Adipocyte (in vitro differentiated cells): ENCODE measurements at regions not wholly inside any gene's neighbourhood (a gene's known extent, or its start where the extent isn't known, plus 50 kb on each side); places are given as distances from the start of the nearest gene placed in this dataset.

Experiments used
- DNase-seq: peaks from one replicate; pipeline ENCODE4 v3.0.0-alpha.2; 2015; ENCODE audit warnings: low read depth
- H3K27me3 ChIP-seq: replicated peaks from 2 replicates; pipeline ENCODE4 v1.7.0; 2013; ENCODE audit warnings: mild to moderate bottlenecking, low read length, moderate library complexity; ENCODE audit not compliant: control insufficient read depth, insufficient read depth
- H3K36me3 ChIP-seq: 2 replicates; pipeline ENCODE4 v1.7.0; 2013; ENCODE audit warnings: low read length, mild to moderate bottlenecking, moderate library complexity; ENCODE audit not compliant: control insufficient read depth, insufficient read depth, severe bottlenecking
- H3K4me1 ChIP-seq: 2 replicates; pipeline ENCODE4 v1.7.0; 2013; ENCODE audit warnings: mild to moderate bottlenecking, low read length, moderate library complexity; ENCODE audit not compliant: control insufficient read depth, insufficient read depth
- H3K4me3 ChIP-seq: 2 replicates; pipeline ENCODE4 v1.7.0; 2013; ENCODE audit warnings: mild to moderate bottlenecking, low read length, moderate library complexity
- H3K9ac ChIP-seq: 2 replicates; pipeline ENCODE4 v1.7.0; 2013; ENCODE audit warnings: mild to moderate bottlenecking, low read length, moderate library complexity
- H3K9me3 ChIP-seq: 2 replicates; pipeline ENCODE4 v1.7.0; 2013; ENCODE audit warnings: mild to moderate bottlenecking, low read length, moderate library complexity; ENCODE audit not compliant: control insufficient read depth

DNA sequence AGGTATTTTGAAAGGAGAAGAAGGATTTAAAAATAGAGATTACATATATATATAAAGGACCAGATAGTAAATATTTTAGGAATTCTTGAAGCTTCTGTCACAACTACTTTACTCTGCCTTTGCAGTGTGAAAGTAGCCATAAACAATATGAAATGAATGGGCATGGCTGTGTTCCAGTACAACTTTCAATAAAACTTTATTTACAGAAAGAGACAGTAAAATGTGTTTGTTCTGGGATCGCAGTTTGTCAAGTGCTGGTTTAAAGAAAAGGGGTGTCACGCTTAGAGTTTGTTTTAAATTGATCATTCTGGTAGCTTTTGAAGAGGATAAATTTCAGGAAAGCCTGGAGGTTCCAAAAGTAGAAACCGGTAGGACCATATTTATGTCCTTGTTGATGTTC lies 176.1 kb upstream of the HS3ST1 start:
- no peaks in the 10 kb centered on the region for H3K4me1 ChIP-seq
- H3K36me3 ChIP-seq, result no peaks in the 10 kb centered on the region
- no peaks in the 10 kb centered on the region for H3K9me3 ChIP-seq

DNA sequence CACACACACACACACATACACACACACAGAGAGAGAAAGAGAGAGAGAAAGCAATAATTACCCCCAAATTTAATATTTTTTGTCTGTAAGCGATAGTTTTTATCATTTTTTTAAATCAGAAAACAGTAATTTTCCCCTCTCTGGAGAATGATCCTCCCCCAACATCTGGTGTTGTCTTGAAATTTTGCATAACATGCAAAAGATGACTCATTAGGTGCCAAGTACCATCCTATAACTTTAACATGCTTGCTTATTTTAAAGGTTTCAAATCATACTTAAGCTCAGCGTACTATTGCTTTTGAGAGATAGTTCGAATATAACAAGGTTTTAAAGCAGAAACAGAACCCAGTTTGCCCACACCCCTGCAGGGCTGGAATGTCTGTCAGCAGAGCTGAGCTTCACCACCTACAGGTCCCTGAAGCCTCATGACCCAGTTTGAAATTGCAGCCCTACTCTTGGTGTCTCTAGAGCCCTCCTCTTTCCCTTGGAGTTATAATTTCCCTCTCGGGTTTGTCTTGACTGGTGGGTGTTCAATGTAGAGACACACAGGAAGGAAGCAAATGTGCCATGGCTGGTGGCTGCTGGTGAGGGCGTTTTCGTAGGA lies 175.0 kb upstream of the HS3ST1 start:
- Histone ChIP-seq H3K9me3 (no peaks in the 10 kb centered on the region), H3K4me3 (no peak overlapping the region), H3K36me3 (no peaks in the 10 kb centered on the region), H3K9ac (no peak overlapping the region), H3K27me3 (no peaks in the 10 kb centered on the region), H3K4me1 (no peaks in the 10 kb centered on the region)
- no peak for DNase-seq

More for the DNA sequence above, 176.1 kb upstream of the HS3ST1 start:
- no peak for DNase-seq
- no peak overlapping the region for H3K4me3 ChIP-seq
- H3K9ac ChIP-seq, result no peak overlapping the region
- H3K27me3 ChIP-seq, result no peaks in the 10 kb centered on the region

DNA sequence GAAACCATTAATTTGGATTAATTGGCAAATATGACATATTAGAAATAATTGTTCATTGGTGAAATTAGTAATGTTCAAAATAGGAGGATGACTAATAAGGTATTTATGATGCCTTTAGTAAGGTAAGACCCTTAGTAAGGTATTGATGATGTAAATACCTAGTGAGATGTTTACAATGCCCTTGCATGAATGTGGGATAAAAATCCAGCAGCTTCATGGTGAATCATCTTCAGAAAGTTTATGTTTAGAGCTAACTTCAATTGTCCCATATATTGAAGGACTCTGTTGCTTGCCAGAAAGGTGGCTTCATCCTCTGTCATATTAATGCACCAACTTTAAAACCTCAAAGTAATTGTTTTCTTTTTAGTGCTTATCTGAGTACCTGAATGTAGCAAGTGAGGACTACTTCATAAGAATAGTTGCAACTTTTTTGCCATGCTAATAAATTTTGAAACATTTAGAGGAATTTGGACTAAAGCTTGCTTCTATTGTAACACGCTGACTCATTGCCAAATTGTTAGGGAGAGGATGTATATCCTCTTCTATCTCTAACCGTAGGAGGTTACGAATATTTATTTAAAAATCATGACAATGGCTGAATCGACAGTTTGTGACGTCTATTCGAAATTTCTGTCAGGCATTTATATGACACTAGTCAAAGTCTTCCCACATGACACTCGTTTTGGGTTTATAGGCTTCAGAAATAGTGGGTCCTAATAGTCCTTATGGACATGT lies 174.1 kb upstream of the HS3ST1 start:
- Histone ChIP-seq H3K4me1 (no peaks in the 10 kb centered on the region), H3K4me3 (no peak overlapping the region), H3K36me3 (no peaks in the 10 kb centered on the region), H3K27me3 (no peaks in the 10 kb centered on the region), H3K9ac (no peak overlapping the region), H3K9me3 (no peaks in the 10 kb centered on the region)
- DNase-seq, result no peak

DNA sequence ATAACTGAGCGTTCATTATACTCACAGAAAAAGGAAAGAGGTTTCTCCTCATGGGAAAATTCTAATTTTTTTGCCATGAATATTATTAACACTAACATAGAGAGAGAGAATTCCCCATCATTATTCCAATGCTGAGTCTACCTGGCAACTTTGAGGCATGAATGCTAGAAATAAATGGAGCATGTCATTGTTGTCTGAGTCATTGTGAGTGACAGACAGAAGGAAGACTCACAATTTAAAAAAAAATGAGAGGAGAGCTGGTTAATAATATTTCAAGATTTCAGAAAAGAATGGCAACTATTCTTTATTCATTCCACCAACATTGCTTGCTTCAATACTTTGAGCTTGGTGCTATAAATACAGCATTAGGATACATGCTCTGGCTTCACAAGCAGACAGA lies 170.4 kb upstream of the HS3ST1 start:
- Histone ChIP-seq H3K27me3 (no peaks in the 10 kb centered on the region), H3K4me1 (no peaks in the 10 kb centered on the region), H3K9ac (no peak overlapping the region), H3K4me3 (no peak overlapping the region), H3K9me3 (no peaks in the 10 kb centered on the region), H3K36me3 (no peaks in the 10 kb centered on the region)
- no peak for DNase-seq

DNA sequence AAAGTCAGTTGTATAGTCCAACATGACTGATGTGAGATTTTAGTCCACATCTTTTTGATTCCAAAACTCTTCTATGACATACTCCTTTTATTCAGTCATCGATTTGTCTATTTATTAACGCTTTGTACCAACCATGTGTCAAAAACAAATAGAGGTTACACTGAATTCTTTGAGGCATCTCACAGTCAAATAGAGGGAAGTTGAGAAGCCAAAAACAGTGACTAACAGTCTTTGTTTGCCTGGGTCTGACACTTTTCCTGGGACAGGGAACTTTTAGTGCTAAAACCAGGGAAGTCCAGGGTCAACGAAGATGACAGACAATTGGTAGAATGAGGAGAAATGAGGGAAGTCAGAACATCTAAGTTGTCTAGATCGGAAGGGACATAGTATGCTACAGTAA lies 169.9 kb upstream of the HS3ST1 start:
- Histone ChIP-seq H3K9ac (no peak overlapping the region), H3K9me3 (no peaks in the 10 kb centered on the region), H3K4me1 (no peaks in the 10 kb centered on the region), H3K4me3 (no peak overlapping the region), H3K36me3 (no peaks in the 10 kb centered on the region), H3K27me3 (no peaks in the 10 kb centered on the region)
- DNase-seq, result no peak

DNA sequence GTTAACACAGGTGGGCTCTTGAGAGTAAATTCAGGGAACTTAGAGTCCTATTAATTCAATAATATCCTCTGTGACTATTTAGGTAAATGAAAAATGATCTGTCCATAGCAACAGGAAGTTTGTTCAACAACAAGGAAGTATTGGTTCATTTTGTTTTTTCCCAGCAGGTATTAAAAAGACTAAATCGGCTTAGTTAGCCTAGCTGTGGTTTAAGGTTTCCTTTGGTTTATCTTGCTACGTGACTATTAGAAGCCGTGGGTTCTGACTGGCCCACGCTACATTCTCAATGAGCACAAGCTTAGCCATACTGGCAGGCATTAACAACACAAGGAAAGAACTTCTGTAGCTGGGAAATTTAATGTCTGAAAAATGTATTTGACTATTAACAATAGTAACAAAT lies 168.8 kb upstream of the HS3ST1 start:
- H3K4me3 ChIP-seq, result no peak overlapping the region
- no peak for DNase-seq
- H3K9ac ChIP-seq, result no peak overlapping the region
- no peaks in the 10 kb centered on the region for H3K9me3 ChIP-seq
- no peaks in the 10 kb centered on the region for H3K27me3 ChIP-seq
- H3K4me1 ChIP-seq, result no peaks in the 10 kb centered on the region
- H3K36me3 ChIP-seq, result no peaks in the 10 kb centered on the region

DNA sequence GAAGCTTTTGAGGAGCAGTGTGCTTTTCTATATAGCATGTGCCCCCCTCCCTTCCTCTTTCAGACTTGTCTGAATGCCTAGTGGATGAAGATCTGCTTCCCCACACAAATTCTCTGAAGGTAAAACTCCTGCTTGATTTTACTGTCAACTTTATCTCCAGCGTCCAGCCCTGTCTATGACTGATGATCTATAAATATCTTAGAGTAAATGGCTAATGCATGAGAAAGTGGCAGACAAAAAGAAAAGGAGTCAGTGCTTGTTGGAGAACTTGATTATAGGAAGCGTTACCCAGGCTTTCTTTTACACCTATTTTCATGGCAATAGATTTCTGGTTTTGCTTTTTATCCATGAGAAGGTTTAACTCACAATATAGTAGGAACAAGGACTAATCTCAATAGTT lies 168.3 kb upstream of the HS3ST1 start:
- Histone ChIP-seq H3K9ac (no peak overlapping the region), H3K27me3 (no peaks in the 10 kb centered on the region), H3K4me1 (no peaks in the 10 kb centered on the region), H3K4me3 (no peak overlapping the region), H3K36me3 (no peaks in the 10 kb centered on the region), H3K9me3 (no peaks in the 10 kb centered on the region)
- no peak for DNase-seq

DNA sequence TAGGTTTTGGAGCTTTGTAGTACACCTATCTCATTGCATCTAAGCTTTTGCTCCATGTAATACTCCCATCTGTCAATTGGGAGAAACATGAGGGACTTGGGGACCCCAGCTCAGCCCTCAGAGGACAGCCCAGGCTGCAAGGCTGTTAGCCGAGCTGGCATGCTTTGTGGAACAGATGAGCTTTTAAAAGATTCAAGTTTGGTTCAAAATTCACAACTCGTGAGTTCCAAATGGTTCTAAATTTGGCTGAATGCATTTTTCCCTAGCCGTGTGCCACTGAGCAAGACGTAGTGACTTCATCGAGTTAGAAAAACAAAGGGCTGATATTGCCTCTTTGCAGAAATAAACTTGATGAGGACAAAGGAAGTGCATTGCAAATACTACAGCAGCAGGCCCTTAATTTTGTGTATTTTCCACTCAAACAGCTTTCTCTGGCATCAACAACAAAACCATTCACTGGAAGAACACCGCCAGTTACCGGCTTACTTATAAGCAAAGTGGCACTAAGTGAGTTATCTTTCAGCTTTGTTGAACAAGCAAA lies 165.0 kb upstream of the HS3ST1 start:
- H3K4me1 ChIP-seq, result no peaks in the 10 kb centered on the region
- no peak overlapping the region for H3K9ac ChIP-seq
- H3K4me3 ChIP-seq, result no peak overlapping the region
- no peaks in the 10 kb centered on the region for H3K36me3 ChIP-seq
- no peaks in the 10 kb centered on the region for H3K9me3 ChIP-seq
- DNase-seq, result no peak
- no peaks in the 10 kb centered on the region for H3K27me3 ChIP-seq

DNA sequence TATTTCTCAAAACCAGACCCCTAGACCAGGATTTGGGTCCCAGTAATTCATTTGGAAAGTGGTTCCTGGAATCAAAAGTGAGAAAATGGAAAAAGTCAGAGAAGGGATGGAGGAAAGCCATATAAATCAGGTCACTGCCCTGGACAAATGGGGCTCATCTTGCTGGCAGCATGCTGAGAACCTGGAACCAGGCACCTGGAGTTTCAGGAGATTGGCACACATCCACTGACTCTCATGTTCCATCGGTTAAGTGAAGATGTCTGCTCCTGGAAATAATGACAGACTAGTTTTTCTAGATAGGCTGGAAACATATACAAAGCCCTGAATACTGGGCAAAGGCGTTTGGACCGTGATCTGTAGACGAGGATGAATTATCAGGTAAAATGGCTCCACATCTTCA lies 163.6 kb upstream of the HS3ST1 start:
- no peak for DNase-seq
- H3K27me3 ChIP-seq, result no peaks in the 10 kb centered on the region
- H3K4me1 ChIP-seq, result no peaks in the 10 kb centered on the region
- H3K9ac ChIP-seq, result no peak overlapping the region
- H3K9me3 ChIP-seq, result no peaks in the 10 kb centered on the region
- no peak overlapping the region for H3K4me3 ChIP-seq
- H3K36me3 ChIP-seq, result no peaks in the 10 kb centered on the region

DNA sequence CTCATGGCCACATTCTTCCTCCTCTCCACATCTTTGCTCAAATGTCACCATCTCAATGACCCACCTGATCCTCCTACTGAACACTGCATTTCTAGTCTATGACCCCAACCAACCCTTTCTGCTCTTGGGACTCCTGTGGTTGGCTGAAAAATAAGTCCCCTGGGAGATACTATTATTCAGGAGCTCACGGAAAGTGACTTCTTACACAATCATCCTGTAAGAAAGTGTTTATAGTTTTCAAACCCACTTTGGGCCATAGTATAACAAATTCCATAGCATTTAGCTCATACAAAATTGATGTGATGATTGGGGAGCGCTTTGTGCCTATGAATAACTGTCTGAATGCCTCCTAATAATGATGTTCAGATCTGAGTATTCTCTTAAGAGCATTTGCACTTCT lies 161.4 kb upstream of the HS3ST1 start:
- no peak overlapping the region for H3K4me3 ChIP-seq
- no peaks in the 10 kb centered on the region for H3K27me3 ChIP-seq
- DNase-seq, result no peak
- H3K9me3 ChIP-seq, result no peaks in the 10 kb centered on the region
- H3K36me3 ChIP-seq, result no peaks in the 10 kb centered on the region
- H3K4me1 ChIP-seq, result no peaks in the 10 kb centered on the region
- H3K9ac ChIP-seq, result no peak overlapping the region

DNA sequence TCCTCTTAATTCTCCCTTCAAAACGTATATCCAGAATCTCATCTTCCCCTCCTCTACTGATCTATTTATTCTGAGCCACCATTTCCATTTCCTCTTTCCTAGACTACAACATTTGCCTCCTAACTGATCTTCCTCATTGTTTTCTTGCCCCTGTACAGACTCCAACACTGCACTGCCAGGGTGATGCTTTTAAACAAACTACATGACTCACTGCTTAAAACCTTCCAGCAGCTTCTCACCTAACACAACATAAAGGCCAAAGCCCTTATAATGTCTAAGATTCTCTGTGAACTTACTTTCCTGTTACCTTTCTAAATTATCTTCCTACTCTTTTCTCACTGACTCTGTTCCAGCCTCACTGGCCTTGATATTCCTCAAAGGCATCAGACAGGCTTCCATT lies 161.0 kb upstream of the HS3ST1 start:
- H3K4me1 ChIP-seq, result no peaks in the 10 kb centered on the region
- no peaks in the 10 kb centered on the region for H3K27me3 ChIP-seq
- no peak overlapping the region for H3K4me3 ChIP-seq
- DNase-seq, result no peak
- H3K9me3 ChIP-seq, result no peaks in the 10 kb centered on the region
- H3K9ac ChIP-seq, result no peak overlapping the region
- H3K36me3 ChIP-seq, result no peaks in the 10 kb centered on the region
